ENCODE measurements at regions not wholly inside any gene's neighbourhood (a gene's known extent, or its start where the extent isn't known, plus 50 kb on each side); places are given as distances from the start of the nearest gene placed in this dataset.

- TF ChIP-seq, protein P1, sequence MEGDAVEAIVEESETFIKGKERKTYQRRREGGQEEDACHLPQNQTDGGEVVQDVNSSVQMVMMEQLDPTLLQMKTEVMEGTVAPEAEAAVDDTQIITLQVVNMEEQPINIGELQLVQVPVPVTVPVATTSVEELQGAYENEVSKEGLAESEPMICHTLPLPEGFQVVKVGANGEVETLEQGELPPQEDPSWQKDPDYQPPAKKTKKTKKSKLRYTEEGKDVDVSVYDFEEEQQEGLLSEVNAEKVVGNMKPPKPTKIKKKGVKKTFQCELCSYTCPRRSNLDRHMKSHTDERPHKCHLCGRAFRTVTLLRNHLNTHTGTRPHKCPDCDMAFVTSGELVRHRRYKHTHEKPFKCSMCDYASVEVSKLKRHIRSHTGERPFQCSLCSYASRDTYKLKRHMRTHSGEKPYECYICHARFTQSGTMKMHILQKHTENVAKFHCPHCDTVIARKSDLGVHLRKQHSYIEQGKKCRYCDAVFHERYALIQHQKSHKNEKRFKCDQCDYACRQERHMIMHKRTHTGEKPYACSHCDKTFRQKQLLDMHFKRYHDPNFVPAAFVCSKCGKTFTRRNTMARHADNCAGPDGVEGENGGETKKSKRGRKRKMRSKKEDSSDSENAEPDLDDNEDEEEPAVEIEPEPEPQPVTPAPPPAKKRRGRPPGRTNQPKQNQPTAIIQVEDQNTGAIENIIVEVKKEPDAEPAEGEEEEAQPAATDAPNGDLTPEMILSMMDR (IDR thresholded peaks at IDR 0.05), result no peak
- H3K4me3 ChIP-seq, result no peak overlapping the region
- no peak overlapping the region for H3K27ac ChIP-seq
- DNase-seq (ENCODE audit: low spot score), result no peak
Observed at GRCh38 chr5:123830575-123830974, 318.6 kb downstream of the CSNK1G3 start.

DNA sequence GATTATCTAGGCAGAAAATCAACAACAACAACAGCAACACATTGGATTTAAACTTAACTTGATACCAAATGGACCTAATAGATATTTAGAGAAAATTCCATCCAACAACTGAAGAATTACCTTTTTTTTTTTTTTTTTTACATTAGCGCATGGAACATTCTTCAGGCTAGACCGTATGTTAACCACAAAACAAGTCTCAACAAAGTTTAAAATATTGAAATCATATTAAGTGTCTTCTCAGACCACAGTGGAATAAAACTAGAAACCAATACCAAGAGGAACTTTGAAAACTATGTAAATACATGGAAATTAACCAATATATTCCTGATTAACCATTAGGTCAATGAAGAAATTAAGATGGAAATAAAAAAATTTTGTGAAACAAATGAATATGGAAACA lies 315.8 kb downstream of the CSNK1G3 start:
- DNase-seq (ENCODE audit: low spot score), result no peak
- TF ChIP-seq, protein P1 (IDR thresholded peaks at IDR 0.05), result no peak
- no peak overlapping the region for H3K27ac ChIP-seq
- H3K4me3 ChIP-seq, result no peak overlapping the region

- DNase-seq (ENCODE audit: low spot score), result no peak
- Histone ChIP-seq H3K4me3 (no peak overlapping the region), H3K27ac (no peak overlapping the region)
- TF ChIP-seq, protein P1 (IDR thresholded peaks at IDR 0.05), result no peak
Observed at GRCh38 chr5:123819833-123820232, 307.9 kb downstream of the CSNK1G3 start.

- no peak overlapping the region for H3K27ac ChIP-seq
- no peak for DNase-seq (ENCODE audit: low spot score)
- TF ChIP-seq, protein P1 (IDR thresholded peaks at IDR 0.05), result no peak
- no peak overlapping the region for H3K4me3 ChIP-seq
Observed at GRCh38 chr5:123819386-123819785, 307.4 kb downstream of the CSNK1G3 start.

DNA sequence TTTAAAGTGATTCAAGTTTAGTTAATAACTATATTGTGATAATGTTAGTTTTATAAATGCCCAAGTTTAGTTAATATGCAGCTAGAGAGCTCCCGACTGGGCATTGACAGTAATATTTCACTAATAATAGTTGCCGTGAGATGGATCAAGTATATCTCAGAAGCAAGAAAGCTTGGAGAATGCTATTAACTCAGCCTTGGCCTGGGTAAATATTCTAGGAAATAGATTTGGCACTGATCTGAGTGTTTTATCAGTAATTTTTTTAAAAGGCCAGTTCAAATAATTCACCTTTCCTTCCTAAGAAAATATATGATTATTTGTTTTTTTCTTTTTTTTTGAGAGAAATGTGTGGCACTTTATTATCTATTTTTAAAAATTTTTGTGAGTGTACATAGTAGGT lies 305.3 kb downstream of the CSNK1G3 start:
- no peak overlapping the region for H3K27ac ChIP-seq
- no peak overlapping the region for H3K4me3 ChIP-seq
- no peak for DNase-seq (ENCODE audit: low spot score)
- TF ChIP-seq, protein P1 (IDR thresholded peaks at IDR 0.05), result no peak

- no peak overlapping the region for H3K4me3 ChIP-seq
- no peak overlapping the region for H3K27ac ChIP-seq
- TF ChIP-seq, protein P1 (IDR thresholded peaks at IDR 0.05), result no peak
- no peak for DNase-seq (ENCODE audit: low spot score)
Observed at GRCh38 chr5:123814801-123815470, 303.0 kb downstream of the CSNK1G3 start.

GRCh38 chr5:123813937-123814624 lies 302.1 kb downstream of the CSNK1G3 start:
- TF ChIP-seq, protein P1 (IDR thresholded peaks at IDR 0.05), result no peak
- Histone ChIP-seq H3K4me3 (no peak overlapping the region), H3K27ac (no peak overlapping the region)
- DNase-seq (ENCODE audit: low spot score), result no peak
